NCI-H446 (cell line): ENCODE measurements at regions not wholly inside any gene's neighbourhood (a gene's known extent, or its start where the extent isn't known, plus 50 kb on each side); places are given as distances from the start of the nearest gene placed in this dataset.
"Not testable (repeated sequence)": the region's sequence is repeated elsewhere in the genome, so short reads cannot be mapped to it uniquely, and the experiment has no call there.

Source experiments
- DNase-seq, 2 experiments: peaks; one replicate each; lab custom pipeline; 2025; lab: John Stamatoyannopoulos, UW

DNA sequence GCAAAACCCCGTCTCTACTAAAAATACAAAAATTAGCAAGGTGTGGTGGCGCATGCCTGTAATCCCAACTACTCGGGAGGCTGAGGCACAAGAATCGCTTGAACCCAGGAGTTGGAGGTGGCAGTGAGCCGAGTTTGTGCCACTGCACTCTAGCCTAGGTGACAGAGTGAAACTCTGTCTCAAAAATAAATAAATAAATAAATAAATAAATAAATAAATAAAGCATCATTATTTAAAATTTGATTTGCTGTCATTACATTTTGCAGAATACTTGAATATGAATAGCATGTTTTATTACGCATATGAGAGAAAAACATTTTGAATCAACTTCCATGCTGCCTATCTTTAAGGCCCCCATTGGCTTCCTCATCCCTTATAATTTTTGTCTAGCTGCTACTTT is 53.4 kb upstream of the MED14 start:
- not testable (repeated sequence) for DNase-seq

DNA sequence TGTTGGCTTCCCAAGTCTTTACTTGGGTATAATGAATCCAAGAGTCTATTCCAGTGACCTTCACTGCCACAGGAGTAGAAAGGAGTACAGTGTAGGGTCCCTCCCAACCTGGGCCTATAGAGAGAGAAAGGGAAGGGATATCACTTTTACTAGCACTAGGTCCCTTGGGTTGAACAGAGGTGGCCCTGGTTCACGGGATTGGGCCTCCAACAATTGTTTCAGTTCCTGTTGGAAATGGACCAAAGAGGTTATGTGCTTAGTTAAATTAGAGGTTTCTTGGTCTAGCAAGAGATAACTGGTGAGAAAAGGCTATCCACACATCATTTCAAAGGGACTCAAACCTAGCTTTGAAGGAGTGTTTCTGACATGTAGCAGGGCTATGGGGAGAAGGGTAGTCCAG is 57.1 kb upstream of the MED14 start:
- no peak for DNase-seq

DNA sequence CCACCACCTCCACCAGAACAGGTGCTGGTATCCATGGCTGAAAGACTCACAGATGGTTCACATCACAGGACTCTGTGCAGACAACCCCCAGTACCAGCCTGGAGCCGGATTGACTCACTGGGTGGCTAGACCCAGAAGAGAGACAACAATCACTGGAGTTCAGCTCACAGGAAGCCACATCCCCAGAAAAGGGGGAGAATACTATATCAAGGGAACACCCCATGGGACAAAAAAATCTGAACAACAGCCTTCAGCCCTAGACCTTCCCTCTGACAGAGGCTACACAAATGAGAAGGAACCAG is 59.4 kb upstream of the MED14 start:
- not testable (repeated sequence) for DNase-seq

DNA sequence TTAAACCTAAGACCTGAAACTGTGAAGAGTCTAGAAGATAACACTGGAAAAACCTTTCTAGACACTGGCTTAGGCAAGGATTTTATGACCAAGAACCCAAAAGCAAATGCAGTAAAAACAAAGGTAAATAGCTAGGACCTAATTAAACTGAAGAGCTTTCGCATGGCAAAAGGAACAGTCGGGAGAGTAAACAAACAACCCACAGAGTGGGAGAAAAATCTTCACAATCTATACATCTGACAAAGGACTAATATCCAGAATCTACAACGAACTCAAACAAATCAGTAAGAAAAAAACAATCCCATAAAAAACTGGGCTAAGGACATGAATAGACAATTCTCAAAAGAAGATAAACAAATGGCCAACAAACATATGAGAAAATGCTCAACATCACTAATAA is 64.4 kb upstream of the MED14 start:
- DNase-seq = not testable (repeated sequence)

DNA sequence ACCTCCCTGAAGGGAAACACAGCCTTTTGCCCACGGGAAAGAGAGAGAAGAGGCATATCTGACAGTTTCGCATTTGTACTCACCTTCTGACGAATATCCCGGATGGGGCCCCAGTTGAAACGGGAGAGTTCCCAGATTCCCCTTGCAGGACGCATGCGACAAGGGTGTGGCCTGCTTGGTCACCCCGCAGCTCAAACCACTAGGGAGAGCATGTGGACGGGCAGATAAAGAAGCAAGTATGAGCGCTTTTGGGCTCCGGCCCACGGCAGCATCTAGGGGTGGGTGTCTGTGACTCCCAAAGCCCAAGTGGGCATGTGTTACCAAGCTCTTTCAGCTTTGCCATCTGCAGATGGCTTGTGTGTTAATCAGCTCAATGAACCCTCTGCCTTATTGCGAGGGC is 70.1 kb upstream of the MED14 start:
- no peak for DNase-seq

DNA sequence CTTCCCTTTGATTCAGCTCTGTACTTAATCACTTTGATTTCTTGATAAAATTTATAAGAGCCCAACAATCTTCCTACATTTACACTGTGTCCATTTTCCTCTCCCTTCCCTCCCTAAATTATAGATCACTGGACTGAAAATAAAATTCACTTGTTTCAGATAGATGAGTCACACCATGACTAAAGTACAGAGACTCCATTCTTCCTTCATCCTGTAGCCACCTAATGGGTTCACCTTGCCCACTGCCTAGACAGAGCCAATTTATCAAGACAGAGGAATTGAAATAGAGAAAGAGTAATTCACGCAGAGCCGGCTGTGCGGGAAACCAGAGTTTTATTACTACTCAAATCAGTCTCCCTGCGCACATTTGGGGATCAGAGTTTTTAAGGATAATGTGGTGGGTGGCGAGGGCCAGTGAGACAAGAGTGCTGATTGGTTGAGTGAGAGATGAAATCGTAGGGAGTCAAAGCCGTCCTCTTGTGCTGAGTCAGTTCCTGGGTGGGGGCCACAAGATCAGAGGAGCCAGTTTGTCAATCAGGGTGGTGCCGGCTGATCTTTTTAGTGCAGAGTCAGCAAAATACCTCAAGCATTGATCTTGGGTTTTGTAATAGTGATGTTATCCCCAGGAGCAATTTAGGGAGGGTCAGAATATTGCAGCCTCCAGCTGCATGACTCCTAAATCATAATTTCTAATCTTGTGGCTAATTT is 71.3 kb upstream of the MED14 start:
- no peak for DNase-seq

DNA sequence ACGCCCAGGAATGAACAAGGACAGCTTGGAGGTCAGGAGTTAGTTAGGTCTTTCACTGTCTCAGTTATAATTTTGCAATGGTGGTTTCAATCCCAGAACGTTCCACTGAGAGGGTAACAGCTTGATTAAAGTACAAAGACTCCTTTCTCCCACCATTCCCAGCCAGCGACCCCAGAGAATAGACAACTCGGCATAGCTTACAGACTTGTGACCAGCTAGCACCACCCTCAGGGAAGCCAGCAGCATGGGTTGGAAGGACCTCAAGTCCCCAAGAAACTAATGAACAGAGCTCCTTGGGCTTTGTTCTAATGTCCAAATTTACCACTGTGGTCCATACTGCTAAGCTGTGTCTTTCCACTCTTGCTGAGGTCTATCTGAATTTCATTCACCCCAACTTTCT is 72.0 kb upstream of the MED14 start:
- DNase-seq = no peak

DNA sequence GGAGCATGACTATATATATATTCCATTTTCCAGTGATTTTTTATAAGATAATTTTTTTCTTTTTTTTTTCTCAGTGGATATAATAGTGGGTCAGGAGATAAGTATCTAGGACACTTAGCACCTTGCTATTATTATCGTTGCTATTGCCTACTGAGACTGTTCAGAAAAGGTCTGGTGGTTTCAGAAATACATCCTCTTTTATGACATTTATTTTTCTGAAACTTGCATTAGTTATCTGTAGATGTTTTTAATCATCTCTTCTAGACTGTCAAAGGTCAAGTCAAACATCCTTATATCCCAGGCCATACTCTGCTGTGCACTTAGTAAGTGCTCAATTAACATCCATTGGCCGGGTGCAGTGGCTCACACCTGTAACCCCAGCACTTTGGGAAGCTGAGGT is 72.9 kb upstream of the MED14 start:
- no peak for DNase-seq

DNA sequence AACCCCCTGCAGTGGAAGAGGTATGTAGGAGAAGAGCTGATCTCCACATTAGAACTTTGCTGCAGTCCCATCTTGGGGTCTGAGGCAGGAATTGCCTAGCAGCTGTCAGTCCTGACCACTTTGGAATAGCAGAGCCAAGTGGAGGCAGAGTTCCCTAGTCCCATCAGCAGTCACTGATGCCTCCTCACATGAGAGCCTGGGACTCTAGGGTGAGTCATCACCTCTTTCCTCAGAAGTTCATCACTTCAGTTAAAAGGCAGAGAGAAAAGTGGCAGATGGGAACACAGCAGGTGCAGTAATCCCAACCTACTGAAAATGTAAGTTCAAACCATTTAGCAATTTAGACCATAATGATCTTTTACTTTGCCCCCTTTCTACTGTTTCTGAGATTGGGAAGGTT is 73.9 kb upstream of the MED14 start:
- DNase-seq = peak; percentile 35 to 80

DNA sequence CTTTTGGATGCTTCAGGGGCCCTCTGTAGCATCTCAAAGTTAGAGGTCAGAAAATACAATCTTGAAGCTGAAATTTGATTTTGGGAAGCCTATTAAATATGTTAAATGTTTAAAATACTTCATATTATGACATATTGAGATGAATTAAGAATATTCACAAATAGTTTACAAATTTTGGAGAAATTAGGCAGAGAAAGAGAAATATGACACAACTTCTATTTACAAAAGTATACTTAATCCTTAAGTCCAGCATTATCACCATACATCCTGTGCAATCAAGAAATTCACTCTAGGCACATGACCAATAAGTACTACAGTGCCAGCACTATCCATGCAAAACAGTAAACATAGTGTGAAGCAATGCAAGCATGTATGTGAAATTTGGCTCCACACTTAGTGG is 79.7 kb upstream of the MED14 start:
- not testable (repeated sequence) for DNase-seq

DNA sequence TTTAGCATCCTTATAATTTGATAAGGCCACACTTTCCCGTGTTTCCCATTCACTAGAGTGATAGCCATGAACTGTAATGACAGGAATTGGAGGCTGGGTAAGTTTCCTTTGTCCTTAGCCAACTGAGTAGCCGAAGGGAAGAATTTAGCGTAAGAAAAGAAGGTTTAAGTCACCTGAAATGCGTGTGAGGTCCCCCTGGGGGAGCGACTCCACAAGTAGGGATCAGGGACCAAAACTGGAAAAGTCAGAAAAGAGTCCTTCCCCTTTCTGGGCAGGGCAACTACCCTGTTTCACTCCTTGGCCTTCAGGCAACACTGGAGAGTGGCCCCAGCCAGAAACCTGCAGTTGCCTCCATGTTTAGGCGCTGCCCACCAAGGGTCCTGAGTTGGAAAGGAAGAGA is 81.6 kb upstream of the MED14 start:
- DNase-seq = no peak

DNA sequence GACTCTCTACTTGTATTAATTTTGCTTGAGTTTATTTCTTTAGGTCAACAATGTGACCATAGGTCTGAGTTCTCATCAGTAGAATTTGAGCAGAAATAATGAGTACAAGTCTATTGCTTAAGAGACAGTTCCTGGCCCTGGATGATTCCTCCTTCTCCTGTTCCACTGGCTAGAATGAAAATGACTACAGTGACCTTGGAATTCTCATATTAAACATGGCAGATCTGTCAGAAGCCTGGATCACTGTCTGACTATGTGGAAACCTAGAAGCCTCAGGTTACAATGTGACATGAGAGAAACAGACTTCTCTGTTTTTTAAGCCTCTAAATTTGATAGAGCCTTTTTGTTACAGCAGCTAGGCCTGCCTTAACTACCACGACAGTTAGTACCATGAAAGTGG is 82.9 kb upstream of the MED14 start:
- DNase-seq = no peak

DNA sequence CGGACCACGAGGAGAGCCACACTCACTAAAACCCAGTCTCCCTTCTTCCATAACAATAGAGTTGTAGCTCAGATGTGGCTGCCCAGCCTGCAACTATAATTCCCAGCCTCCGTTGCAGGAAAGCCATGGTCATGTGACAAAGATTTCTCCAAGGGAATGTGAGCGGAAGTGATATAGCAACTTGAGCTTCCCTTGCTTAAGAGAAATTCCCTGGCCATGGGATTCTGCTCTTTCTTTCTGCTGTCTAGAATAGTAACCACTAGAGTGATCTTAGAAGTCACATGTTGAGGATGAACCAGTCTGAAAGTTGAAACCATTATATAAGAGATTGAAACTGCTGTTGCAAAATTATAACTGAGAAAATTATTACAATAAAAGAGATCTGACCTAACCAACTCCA is 86.4 kb upstream of the MED14 start:
- DNase-seq = no peak

DNA sequence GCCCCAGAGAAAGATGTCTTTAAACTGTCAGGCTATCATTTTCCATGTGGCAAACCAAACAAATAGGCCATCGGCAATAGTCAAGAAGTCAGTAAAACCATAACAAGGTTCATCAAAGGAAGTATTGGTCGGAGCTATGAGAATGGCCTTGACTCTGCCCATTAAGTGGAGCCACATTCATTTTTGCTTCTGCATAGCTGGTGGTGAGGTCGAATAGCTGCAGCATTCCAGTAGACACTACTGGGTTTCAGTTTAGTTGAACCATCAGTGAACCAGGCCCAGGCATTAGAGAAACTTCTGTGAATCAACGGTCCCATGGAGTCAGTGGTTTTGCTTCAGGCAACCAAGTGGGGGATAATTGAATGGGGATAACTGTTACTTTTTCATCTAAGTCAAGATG is 92.0 kb upstream of the MED14 start:
- DNase-seq = no peak

DNA sequence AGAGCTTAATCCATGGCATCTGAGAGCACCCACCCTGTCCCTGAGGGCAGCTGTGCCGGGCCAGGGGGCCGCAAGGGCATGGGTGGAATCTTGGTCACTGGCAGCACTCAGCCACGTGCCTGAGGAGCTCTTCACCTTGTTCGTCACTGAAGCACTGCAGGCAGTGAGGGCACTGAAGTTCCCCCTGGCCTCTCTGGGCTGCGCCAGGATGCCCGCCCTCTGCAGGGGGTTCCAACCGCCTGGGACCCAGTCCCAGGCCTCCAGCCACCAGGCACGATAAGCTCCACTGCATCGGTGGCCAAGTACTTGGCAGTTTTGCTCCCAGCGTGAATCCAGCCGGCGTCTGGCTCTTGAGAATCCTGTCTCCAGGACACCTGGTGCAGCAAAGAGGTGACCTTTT is 96.4 kb upstream of the MED14 start:
- DNase-seq = peak in 1 of 2 experiments; percentile 50

DNA sequence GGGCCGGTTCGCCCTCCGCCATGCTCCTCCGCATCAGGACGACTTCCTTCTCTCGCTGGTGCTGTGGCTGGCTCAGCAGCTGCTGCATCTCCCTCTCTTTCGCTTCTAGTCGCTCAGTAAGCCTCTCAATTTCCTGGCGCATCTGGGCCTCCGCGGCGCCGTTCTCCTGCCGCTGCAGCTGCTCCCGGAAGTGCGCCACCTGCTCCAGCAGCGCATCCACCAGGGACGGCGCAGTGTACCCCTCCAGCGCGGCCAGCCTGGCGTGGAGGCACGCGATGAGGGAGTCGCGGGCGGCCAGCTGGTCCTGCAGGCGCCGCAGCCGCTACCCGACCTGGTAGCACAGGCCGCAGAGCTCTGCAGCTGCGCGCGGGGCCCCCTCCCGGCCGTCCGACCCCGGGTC is 97.4 kb upstream of the MED14 start:
- DNase-seq = no peak

DNA sequence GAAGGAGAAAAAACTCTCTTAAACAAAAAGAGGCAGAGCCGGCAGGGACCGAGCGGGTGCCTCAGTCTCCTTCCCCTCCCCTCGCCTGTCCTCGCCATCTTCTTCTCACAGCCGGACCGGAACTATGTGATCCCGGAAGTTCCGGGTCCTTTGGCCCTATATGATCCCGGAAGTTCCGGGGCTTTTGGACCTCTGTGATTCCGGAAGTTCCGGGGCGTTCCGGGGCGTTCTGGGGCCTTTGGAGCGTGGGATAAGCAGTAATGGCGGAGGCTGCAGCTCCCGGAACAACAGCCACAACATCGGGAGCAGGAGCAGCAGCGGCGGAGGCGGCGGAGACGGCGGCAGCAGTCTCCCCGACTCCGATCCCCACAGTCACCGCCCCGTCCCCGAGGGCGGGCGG is 98.9 kb upstream of the MED14 start:
- no peak for DNase-seq

DNA sequence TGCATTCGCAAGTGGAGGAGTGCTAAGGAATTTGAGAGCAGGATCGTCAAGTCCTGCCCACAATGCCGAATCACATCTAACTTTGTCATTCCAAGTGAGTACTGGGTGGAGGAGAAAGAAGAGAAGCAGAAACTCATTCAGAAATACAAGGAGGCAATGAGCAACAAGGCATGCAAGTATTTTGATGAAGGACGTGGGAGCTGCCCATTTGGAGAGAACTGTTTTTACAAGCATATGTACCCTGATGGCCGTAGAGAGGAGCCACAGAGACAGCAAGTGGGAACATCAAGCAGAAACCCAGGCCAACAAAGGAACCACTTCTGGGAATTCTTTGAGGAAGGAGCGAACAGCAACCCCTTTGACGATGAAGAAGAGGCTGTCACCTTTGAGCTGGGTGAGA is 100.2 kb upstream of the MED14 start:
- no peak for DNase-seq

DNA sequence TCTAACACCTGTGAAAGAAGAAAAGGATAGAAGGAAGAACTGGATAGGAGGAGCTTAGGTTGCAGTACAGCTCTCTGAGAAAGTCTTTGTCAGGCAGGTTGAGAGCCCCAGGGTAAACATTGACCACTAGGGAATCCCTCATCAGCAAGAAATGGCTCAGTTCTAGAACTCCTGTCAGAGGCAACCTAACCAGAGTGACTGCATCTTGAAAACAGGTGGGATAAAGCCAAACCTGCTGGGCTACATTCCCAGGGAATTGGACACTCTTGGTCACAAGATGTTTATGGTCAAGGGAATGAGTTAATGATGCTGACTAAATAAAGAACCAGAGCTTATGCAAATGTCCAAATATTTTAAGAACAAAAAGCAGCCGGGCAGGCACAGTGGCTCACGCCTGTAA is 108.3 kb upstream of the MED14 start:
- DNase-seq = no peak

DNA sequence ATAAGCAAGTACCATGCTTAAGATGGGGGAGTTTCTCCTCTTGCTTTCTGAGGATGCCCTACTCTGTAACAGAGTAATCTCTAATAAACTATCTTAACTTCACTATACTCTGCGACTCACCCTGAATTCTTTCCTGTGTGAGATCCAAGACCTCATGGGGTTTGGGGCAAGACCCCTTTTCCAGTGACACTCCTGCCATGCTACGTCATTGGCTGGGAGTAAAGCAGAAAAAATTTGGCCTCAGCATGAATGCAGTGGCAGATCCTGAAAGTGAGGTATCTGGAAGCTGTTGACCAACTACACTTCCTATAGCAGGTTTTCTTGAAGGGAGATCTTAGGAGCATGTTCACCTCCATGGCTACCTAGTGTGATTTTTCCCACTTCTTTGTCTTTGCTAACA is 109.1 kb upstream of the MED14 start:
- DNase-seq = no peak

DNA sequence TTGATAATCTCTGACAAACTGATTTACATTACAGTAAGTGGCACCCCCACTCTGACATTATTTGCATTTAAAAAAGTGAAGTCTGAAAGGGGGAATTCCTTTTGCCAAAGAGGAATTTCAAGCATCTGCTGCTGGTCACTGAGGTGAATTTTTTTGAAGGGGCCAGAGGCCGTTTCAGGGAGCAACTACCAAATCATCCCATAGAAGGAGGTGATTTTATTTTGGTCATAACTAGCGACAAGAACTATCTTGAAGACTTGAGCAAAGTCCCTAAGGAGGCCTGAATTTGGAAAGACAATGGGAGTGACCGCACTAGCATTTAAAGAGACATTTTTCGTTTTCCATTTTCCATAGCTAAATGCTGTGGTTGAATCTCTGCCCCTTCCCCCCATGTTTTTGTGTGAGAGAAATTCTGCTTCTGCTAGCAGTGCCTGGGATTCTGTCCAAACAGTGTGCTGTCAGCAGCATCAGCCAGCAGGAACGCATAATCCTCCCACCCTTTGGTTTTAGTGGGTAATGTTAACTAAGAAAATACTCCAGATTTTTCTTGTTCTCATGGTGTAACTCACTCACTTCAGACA is 110.1 kb upstream of the MED14 start:
- peak in 1 of 2 experiments; percentile 69 for DNase-seq

DNA sequence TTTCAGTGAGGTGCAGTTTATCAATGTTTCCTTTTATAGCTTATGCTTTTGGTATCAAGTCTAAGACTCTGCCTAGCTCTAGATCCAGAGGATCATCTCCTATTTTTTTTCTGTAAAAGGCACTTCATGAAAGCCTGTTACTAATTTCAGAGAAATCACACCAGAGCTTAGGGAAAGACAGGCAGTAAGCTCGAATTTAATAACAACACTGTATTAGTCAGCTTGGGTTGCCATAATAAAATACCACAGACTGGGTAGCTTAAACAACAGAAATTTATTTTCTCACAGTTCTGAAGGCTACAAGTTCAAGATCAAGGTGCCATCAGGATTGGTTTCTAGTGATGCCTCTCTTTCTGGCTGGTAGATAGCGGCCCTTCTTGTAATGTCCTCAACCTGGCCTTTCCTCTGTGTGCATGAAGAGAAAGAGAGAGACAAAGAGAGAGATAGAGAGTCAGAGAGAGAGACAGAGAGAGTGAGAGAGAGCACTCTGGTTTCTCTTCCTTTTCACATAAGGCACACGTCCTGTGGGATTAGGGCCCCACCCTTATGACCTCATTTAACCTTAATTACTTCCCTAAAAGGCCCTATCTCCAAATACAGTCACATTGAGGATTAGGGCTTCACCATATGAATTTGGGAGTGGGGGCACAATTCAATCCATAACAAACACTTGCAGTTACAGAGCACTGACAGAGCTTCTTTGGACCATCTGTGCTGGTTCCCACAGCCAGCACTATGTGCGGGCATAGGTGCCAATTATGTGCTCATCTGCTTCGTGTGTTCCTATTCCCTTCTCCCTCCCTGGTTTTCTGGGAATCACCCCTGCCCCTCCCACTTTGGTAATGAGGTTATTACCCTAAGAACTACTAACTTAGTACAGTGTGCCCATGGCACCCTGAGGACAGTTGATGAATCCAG is 114.8 kb upstream of the MED14 start:
- DNase-seq = peak in 1 of 2 experiments; percentile 79

DNA sequence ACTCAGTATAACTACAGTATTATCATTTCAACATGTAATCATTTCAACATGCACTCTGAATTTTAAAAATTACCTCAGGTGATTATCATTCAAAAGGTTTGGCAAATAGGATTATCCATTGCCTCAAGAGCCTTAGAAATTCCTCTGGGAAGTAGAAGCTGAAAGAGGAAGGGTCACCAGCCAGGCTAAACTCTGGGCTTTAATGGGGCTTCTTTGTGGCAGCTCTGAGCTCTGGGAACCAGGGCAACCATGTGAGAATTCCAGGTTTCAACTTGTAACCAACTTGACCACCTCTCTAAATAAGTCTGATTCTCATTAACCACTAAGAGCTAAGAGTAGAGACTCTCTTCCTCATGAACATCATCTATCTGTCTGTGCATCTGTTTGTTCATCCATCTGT is 117.2 kb upstream of the MED14 start:
- no peak for DNase-seq
